CD14-positive monocyte (primary cell): ENCODE measurements at regions not wholly inside any gene's neighbourhood (a gene's known extent, or its start where the extent isn't known, plus 50 kb on each side); places are given as distances from the start of the nearest gene placed in this dataset.

Source experiments
- DNase-seq, 3 donors: peaks; one replicate each; pipeline ENCODE4 v3.0.0-alpha.2; 2011 to 2022
- H2AFZ ChIP-seq: 2 replicates; pipeline ENCODE4 v1.6.0; 2012; ENCODE audit warnings: mild to moderate bottlenecking, low read depth, low read length, inconsistent platforms; ENCODE audit not compliant: insufficient read depth, poor library complexity, severe bottlenecking
- H3K27ac ChIP-seq, 2 donors: 1 replicate in 1 of 2; 2 replicates in 1 of 2; pipeline ENCODE4 v1.5.1; 2012 to 2013; ENCODE audit warnings: low read length in 2 of 2, control low read depth in 1 of 2, inconsistent platforms in 1 of 2, low read depth in 1 of 2, mild to moderate bottlenecking in 1 of 2
- H3K27me3 ChIP-seq, 2 donors: one replicate each; pipeline versions ENCODE4 v1.6.0 to v1.6.1; 2011 to 2013; ENCODE audit warnings: low read length in 2 of 2; ENCODE audit not compliant: control insufficient read depth in 2 of 2, insufficient read depth in 2 of 2
- H3K36me3 ChIP-seq, 2 donors: replicated peaks in 1 of 2; 1 replicate in 1 of 2; 2 replicates in 1 of 2; pipeline versions ENCODE4 v1.5.1 to v1.6.1; 2012 to 2013; ENCODE audit warnings: low read length in 2 of 2, control low read depth in 1 of 2, inconsistent platforms in 1 of 2, mild to moderate bottlenecking in 1 of 2; ENCODE audit not compliant: insufficient read depth in 2 of 2, control insufficient read depth in 1 of 2
- H3K4me1 ChIP-seq, 2 donors: 1 replicate in 1 of 2; 2 replicates in 1 of 2; pipeline versions ENCODE4 v1.5.1 to v1.6.1; 2012 to 2013; ENCODE audit warnings: low read length in 2 of 2, control low read depth in 1 of 2, inconsistent platforms in 1 of 2, mild to moderate bottlenecking in 1 of 2, moderate library complexity in 1 of 2; ENCODE audit not compliant: insufficient read depth in 2 of 2, control insufficient read depth in 1 of 2
- H3K4me2 ChIP-seq: replicated peaks from 2 replicates; pipeline ENCODE3; 2012; ENCODE audit warnings: low read length, moderate library complexity, mild to moderate bottlenecking; ENCODE audit not compliant: poor library complexity, severe bottlenecking; ENCODE audit errors: extremely low read depth
- H3K4me3 ChIP-seq, 3 experiments: fragments of 200-600 bp in 1 of 3; sonication (generic) in 1 of 3; replicated peaks in 1 of 3; 1 replicate in 2 of 3; 2 replicates in 1 of 3; pipeline ENCODE4 v1.5.1; 2011 to 2013; ENCODE audit warnings: low read length in 3 of 3, mild to moderate bottlenecking in 3 of 3, control low read depth in 2 of 3, low read depth in 2 of 3, inconsistent platforms in 1 of 3, moderate library complexity in 1 of 3
- H3K79me2 ChIP-seq: 2 replicates; pipeline ENCODE4 v1.6.0; 2012; ENCODE audit warnings: mild to moderate bottlenecking, control low read depth, inconsistent platforms, low read length, moderate library complexity; ENCODE audit not compliant: insufficient read depth
- H3K9ac ChIP-seq: 2 replicates; pipeline ENCODE4 v1.6.0; 2017; ENCODE audit warnings: low read length, mild to moderate bottlenecking; ENCODE audit not compliant: insufficient read depth, poor library complexity, severe bottlenecking
- H3K9me3 ChIP-seq, 2 donors: replicated peaks in 1 of 2; 1 replicate in 1 of 2; 2 replicates in 1 of 2; pipeline versions ENCODE4 v1.5.1 to v1.6.1; 2012 to 2013; ENCODE audit warnings: low read length in 2 of 2, control low read depth in 1 of 2; ENCODE audit not compliant: control insufficient read depth in 1 of 2, insufficient read depth in 1 of 2
- H4K20me1 ChIP-seq: 2 replicates; pipeline ENCODE4 v1.6.0; 2012; ENCODE audit warnings: mild to moderate bottlenecking, low read length, control low read depth, moderate library complexity; ENCODE audit not compliant: insufficient read depth
- H3K27ac Mint-ChIP-seq, 7 donors: one replicate each; pipeline ENCODE4 v1.8.0; 2020; ENCODE audit warnings: mild to moderate bottlenecking in 7 of 7, mixed read lengths in 7 of 7, moderate library complexity in 6 of 7, inconsistent platforms in 2 of 7
- H3K27me3 Mint-ChIP-seq, 3 donors: one replicate each; pipeline ENCODE4 v1.8.0; 2021 to 2022; ENCODE audit warnings: low read depth in 3 of 3, mild to moderate bottlenecking in 3 of 3, mixed read lengths in 3 of 3, moderate library complexity in 3 of 3, inconsistent platforms in 1 of 3
- H3K36me3 Mint-ChIP-seq, 2 donors: one replicate each; pipeline ENCODE4 v1.8.0; 2020; ENCODE audit warnings: mixed read lengths in 2 of 2, inconsistent platforms in 1 of 2, mild to moderate bottlenecking in 1 of 2
- H3K4me1 Mint-ChIP-seq: one replicate; pipeline ENCODE4 v1.8.0; 2020; ENCODE audit warnings: mild to moderate bottlenecking, mixed read lengths
- H3K4me3 Mint-ChIP-seq, 2 donors: one replicate each; pipeline ENCODE4 v1.8.0; 2020; ENCODE audit warnings: mild to moderate bottlenecking in 2 of 2, mixed read lengths in 2 of 2, moderate library complexity in 1 of 2
- H3K9me3 Mint-ChIP-seq, 7 donors: one replicate each; pipeline ENCODE4 v1.8.0; 2020 to 2022; ENCODE audit warnings: mixed read lengths in 7 of 7, mild to moderate bottlenecking in 6 of 7, moderate library complexity in 6 of 7, inconsistent platforms in 2 of 7
- CTCF ChIP-seq: fragments of 200-600 bp; IDR thresholded peaks from one replicate; pipeline ENCODE4 v1.8.0; 2022; ENCODE audit warnings: antibody characterized with exemption, mild to moderate bottlenecking
- WGBS: methylation state at CpG from one replicate; pipeline ENCODE4 v1.1.5; 2013; ENCODE audit warnings: missing lambda C conversion rate; ENCODE audit not compliant: insufficient coverage; 5-methylcytosine and 5-hydroxymethylcytosine counted together
- intact Hi-C, 2 donors: fragments of 100-400 bp; cut with micrococcal nuclease; formaldehyde crosslinking; loops; one replicate each; pipeline versions ENCODE4 v1.15.0 to v1.15.1; 2023

DNA sequence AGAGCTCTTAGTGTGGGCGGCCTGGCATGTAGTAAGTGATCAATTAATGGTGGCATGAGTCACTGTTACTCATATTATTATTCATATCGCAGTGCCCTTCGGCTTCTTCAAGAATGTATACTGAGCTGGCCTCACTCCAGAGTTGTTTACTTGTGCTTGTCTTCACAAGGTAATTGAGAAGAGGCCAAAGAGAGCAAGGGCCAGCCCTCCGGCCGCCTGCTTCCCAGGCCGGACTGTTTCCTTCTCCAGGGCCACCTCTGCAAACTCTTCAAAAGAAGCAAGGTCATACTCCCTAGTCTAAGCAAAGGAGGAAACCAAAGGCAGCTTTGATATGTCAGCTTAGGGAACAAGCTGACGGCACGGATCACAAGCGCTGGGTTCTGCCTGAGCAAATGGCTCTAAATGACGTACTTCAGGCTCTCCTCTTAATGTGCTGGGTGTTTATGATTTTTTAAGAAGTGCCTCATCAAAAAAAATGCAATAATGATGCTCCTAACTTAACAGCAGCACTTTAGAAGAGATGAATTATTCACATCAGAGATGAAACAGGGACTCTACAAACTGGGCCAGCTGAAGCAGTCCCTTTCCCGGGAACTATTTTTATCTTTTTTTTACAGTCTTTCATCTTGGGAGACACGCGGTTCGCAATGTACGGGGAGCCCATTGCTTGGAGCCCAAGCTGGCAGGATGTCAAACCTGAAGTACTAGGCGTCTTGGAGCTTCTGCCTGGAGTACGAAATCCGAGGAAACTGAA lies 65.6 kb upstream of the DLK1 start:
- no peaks in the 10 kb centered on the region for H3K36me3 ChIP-seq
- Mint-ChIP-seq H3K4me3 (no peak overlapping the region), H3K9me3 (peaks cover 0 to 3% (median 0%) of the 10 kb centered on the region in 7 donors), H3K27me3 (peaks cover 1 to 6% (median 5%) of the 10 kb centered on the region in 3 donors), H3K36me3 (no peaks in the 10 kb centered on the region), H3K27ac (no peak overlapping the region), H3K4me1 (peaks cover 11% of the 10 kb centered on the region)
- H3K27me3 ChIP-seq: no peaks in the 10 kb centered on the region
- 91% methylated on average over 12 of the region's 18 CpGs for WGBS
- H3K4me3 ChIP-seq: no peak overlapping the region
- H4K20me1 ChIP-seq: no peaks in the 10 kb centered on the region
- no peaks in the 10 kb centered on the region for H3K9me3 ChIP-seq
- no peak overlapping the region for H2AFZ ChIP-seq
- intact Hi-C loops: no loop called here
- H3K9ac ChIP-seq: no peak overlapping the region
- no peak for TF ChIP-seq CTCF
- no peak overlapping the region for H3K4me2 ChIP-seq
- H3K4me1 ChIP-seq: peaks cover 6 to 8% of the 10 kb centered on the region in 2 donors
- no peak overlapping the region for H3K27ac ChIP-seq
- no peak for DNase-seq
- H3K79me2 ChIP-seq: no peaks in the 10 kb centered on the region

- Mint-ChIP-seq H3K27me3 (peaks cover 1 to 3% (median 2%) of the 10 kb centered on the region in 3 donors), H3K4me1 (peaks cover 11% of the 10 kb centered on the region), H3K27ac (peak overlapping the region in 5 of 7 donors; percentile 22 to 82 (median 53)), H3K4me3 (peak overlapping the region; percentile 48 to 62), H3K9me3 (peaks cover 0 to 3% (median 0%) of the 10 kb centered on the region in 7 donors), H3K36me3 (no peaks in the 10 kb centered on the region)
- no peak overlapping the region for H3K9ac ChIP-seq
- TF ChIP-seq CTCF: peak; percentile 98
- H3K9me3 ChIP-seq: no peaks in the 10 kb centered on the region
- peak overlapping the region; percentile 76 for H2AFZ ChIP-seq
- no peaks in the 10 kb centered on the region for H3K36me3 ChIP-seq
- peaks cover 6 to 8% of the 10 kb centered on the region in 2 donors for H3K4me1 ChIP-seq
- no peaks in the 10 kb centered on the region for H3K79me2 ChIP-seq
- H3K27me3 ChIP-seq: no peaks in the 10 kb centered on the region
- no peaks in the 10 kb centered on the region for H4K20me1 ChIP-seq
- H3K4me3 ChIP-seq: peak overlapping the region in 1 of 3 experiments; percentile 41
- WGBS: 24% methylated on average over 8 of the region's 21 CpGs
- peak; percentile 58 to 66 (median 59) for DNase-seq
- peak overlapping the region; percentile 27 for H3K4me2 ChIP-seq
- H3K27ac ChIP-seq: no peak overlapping the region
- intact Hi-C loops: no loop called here
These were observed 63.6 kb upstream of the DLK1 start for GRCh38 chr14:100662879-100663760.
